NCI-H345 treated with DMSO at 0.1 percent for 48 hours (cell line): ENCODE measurements at regions not wholly inside any gene's neighbourhood (a gene's known extent, or its start where the extent isn't known, plus 50 kb on each side); places are given as distances from the start of the nearest gene placed in this dataset.

ENCODE experiments used
- DNase-seq: peaks from one replicate; lab custom pipeline; 2025; ENCODE audit not compliant: unreplicated experiment; lab: John Stamatoyannopoulos, UW

DNA sequence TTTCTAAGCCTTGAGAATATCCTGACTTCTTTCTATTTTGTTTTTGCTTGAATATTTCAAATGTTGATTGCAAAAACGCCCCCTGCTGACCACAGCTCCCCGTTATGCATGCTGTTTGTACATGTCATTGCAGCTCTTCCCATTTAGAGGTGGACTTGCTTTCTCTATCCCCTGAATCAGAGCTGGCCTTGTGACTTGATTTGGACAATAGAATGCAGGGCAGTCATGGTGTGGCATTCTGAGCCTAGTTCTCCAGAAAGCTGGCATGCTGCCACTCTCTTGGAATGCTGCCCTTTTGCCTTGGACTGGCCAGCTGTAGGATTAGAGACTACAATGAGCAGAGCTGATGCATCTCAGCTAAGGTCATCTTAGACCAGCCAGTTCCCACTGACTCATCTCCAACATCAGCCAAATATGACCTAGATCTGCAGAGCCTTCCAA, 1561.5 kb downstream of the MRPL39 start:
- no peak for DNase-seq

- no peak for DNase-seq
Measured at GRCh38 chr21:24045373-24045772, 1561.9 kb downstream of the MRPL39 start.

DNA sequence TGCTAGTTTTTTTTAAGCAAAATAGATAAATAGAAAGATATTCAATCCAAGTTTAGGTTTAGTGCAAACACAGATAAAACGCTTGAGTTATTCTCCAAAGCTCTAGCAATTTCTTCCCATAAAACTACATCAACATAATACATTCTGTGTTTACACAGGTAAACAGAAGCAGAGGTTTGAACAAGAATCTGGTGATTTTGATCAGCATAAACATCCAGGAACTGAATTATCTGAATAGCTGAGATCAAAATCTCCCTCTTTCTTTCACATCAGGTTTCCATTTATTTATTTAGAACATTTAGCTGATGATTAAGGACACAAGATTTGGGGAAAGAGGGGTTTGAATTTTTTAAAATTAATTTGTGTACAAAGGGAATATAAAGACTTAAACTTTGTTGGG, 1564.6 kb downstream of the MRPL39 start:
- DNase-seq, result no peak

GRCh38 chr21:24032709-24033232, 1574.5 kb downstream of the MRPL39 start:
- no peak for DNase-seq

DNA sequence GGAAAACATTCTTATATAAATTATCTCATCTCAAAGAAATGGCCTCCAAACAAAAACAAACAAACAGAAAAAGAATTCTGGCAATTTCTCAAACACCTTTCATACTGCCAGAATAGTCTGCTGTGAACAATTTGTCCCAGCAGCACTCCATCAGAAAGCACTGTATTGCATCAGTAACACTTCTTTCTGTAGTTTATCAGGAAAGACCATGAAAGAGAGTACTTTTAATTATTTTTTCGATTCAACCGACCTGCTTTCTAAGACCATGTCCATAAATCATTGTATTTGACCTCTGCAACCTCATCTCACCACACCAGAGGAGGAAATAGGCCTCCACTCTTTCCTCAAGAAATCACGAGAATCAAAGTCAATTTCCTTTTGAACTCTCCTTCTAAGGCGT, 1579.9 kb downstream of the MRPL39 start:
- no peak for DNase-seq

DNA sequence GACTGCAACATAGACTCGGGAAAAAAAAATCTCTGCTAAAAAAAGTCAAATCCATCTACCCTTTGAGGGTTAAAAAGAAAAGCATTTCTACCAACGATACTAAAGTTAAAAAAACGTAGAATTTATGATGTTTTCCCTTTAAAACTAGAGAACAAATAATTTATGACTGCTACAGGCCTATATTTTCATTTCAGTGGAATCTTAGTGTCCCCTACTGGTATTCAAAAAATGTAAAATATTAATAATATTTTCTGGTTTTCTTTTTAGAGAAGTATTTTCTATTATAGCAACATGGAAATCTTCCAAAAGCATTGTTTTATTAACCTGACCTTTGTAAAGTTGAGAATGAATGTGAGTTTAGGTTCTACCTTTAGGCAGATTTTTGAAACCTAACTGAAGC, 1582.2 kb downstream of the MRPL39 start:
- no peak for DNase-seq

DNA sequence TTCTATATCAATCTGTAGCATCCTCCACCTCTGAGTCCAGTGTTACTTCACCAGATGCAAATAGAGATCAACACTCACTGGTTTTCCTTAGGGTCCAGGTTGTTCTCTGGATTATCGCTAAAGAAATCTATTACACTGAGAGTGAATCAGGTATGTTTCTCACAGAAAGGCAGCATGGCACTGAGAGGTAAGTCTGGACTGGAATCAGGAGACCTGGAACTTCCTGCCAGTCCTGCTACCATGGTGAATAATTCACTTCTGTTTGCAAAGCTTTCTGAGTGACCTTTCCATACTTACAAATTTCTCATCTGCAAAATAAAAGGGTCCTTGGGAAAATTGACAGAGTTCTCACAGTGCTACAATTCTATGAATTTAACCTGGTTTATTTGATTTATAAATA, 1583.3 kb downstream of the MRPL39 start:
- no peak for DNase-seq

DNA sequence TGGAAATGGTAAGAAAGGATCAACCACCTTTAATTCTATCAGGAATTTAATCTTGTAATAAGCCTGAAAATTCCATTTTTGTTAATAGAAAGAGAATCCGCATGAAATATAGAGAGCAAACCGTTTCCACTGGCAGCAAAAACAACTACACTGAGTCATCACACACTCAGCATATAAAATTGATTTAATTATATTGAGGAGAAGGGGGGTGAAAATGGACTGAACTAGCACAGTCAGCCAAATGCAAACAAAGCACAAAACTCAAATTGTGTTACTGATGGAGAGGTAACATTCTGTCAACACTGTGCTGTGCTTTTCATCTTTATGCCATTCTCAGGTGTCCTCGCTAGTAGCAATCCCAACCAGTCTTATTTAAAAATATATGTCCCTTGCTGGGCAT, 1583.9 kb downstream of the MRPL39 start:
- DNase-seq, result no peak

GRCh38 chr21:24014381-24014780, 1592.9 kb downstream of the MRPL39 start:
- DNase-seq, result no peak

- DNase-seq, result no peak
Measured at GRCh38 chr21:24011087-24011486, 1596.2 kb downstream of the MRPL39 start.

DNA sequence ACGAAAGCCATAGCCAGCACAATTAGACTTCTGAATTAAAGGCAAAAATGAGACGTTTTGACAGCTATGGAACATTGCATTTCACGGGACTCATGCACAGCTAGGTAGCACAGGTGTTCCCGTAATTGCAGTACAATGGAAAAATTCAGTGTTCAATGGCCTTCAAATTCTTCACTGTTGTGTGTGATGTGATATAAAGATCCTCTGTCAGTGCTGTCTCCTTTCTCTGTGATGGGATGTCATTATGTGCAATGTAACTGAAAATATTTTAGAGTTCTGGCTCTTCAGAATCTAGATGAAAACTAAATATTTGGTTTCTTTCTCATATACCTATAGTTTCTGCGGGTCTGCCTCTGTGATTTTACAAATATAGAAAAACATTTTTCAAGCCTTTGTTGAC, 1599.7 kb downstream of the MRPL39 start:
- no peak for DNase-seq

DNA sequence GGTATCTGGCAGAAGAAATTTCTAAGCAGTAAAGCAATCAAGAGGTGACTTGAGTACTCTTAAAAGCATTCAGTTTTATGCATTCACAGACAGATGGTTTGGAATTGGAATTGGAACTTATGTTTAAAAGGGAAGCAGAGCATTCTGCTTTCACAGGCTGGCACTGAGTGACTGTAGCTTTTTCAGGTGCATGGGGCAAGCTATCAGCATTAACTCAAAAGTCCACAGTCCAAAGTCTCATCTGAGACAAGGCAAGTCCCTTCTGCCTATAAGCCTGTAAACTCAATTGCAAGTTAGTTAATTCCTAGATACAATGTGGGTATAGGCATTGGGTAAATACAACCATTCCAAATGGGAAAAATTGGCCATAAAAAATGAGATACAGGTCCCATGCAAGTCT, 1620.3 kb downstream of the MRPL39 start:
- no peak for DNase-seq

DNA sequence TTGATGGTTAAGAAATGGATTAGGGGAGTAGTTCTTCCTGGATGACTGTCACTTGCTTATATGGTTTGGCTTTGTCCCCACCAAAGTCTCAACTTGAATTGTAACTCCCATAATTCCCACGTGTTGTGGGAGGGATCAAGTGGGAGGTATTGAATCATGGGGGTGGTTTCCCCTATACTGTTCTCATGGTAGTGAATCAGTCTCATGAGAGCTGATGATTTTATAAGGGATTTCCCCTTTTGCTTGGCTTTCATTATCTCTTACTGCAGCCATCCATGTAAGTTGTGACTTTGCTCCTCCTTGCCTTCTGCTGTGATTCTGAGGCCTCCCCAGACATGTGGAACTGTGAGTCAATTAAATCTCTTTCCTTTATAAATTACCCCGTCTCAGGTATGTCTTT, 1621.1 kb downstream of the MRPL39 start:
- DNase-seq, result no peak

- no peak for DNase-seq
Measured at GRCh38 chr21:23982546-23982945, 1624.7 kb downstream of the MRPL39 start.

GRCh38 chr21:23977971-23978370, 1629.3 kb downstream of the MRPL39 start:
- no peak for DNase-seq

GRCh38 chr21:23968722-23969647, 1638.3 kb downstream of the MRPL39 start:
- DNase-seq, result peak; percentile 94

- peak; percentile 12 for DNase-seq
Measured at GRCh38 chr21:23968008-23968407, 1639.3 kb downstream of the MRPL39 start.

DNA sequence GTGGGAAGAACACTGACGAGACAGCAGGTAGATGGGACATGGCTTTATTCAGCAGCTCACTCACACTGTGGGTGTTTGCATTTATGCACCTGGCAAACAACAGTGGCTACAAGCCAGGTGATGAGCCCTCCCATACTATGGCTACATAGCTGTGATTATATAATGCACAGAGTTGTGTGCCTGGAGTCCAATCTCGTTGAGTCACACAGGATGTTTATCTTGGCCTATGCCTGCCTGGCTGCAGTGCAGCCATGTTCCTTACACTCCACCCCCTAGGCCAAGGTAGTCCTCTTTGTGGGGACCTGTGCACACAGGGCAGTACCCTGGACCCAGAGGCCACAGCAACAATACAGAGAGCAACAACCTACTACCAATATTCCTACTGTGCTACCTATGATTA, 1643.8 kb downstream of the MRPL39 start:
- DNase-seq, result peak; percentile 68

- no peak for DNase-seq
Measured at GRCh38 chr21:23960769-23961168, 1646.5 kb downstream of the MRPL39 start.

GRCh38 chr21:23955135-23955843, 1652.0 kb downstream of the MRPL39 start:
- DNase-seq, result no peak

- no peak for DNase-seq
Measured at GRCh38 chr21:23952269-23952668, 1655.0 kb downstream of the MRPL39 start.

GRCh38 chr21:23951251-23951650, 1656.0 kb downstream of the MRPL39 start:
- DNase-seq, result no peak
